ES-I3 (cell line): ENCODE measurements at regions not wholly inside any gene's neighbourhood (a gene's known extent, or its start where the extent isn't known, plus 50 kb on each side); places are given as distances from the start of the nearest gene placed in this dataset.

Experiments used
- H3K36me3 ChIP-seq: 2 replicates; pipeline ENCODE4 v1.6.1; 2013; ENCODE audit warnings: mild to moderate bottlenecking, low read length, control low read depth, moderate library complexity; ENCODE audit not compliant: insufficient read depth
- H3K4me1 ChIP-seq: 2 replicates; pipeline ENCODE4 v1.6.1; 2013; ENCODE audit warnings: mild to moderate bottlenecking, control low read depth, low read length; ENCODE audit not compliant: insufficient read depth
- H3K9ac ChIP-seq: 2 replicates; pipeline ENCODE4 v1.6.1; 2013; ENCODE audit warnings: low read depth, mild to moderate bottlenecking, low read length, moderate library complexity
- H3K9me3 ChIP-seq: 2 replicates; pipeline ENCODE4 v1.6.1; 2013; ENCODE audit warnings: mild to moderate bottlenecking, low read length, moderate library complexity; ENCODE audit not compliant: control insufficient read depth, insufficient read depth

DNA sequence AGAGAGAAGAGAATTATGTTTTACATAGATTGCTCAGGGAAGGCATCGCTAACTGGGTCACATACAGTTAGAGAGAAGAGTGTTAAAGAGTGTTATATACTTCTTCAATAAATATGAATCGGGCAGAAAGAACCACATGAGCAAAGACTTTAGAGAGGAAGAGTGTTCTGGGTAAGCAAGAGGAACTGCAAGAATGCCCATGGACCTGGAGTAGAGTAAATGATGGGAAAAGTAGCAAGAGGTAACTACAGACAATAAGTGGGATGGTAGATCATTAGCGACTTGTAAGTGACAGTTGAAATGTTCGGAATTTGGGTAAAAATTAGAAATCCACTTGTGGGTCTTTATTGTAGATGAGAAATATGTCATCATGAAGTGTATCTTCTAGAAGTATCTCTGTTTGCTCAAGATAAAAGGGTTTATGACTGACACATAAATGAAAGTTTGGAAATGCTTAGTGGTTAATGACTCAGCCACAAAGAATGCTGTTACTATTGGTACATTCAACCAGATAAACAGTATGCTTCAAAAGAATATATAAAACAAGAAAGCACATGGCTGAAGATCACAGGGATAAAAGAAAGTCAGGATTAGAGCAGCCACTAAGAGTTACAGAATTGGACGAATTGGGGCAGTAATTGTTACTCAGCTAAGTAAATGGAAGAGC is 229.3 kb downstream of the CASP12 start:
- peaks cover 4% of the 10 kb centered on the region; the same call in 1 of the 2 replicates for H3K9me3 ChIP-seq
- H3K9ac ChIP-seq: no peak overlapping the region
- no peaks in the 10 kb centered on the region for H3K4me1 ChIP-seq
- H3K36me3 ChIP-seq: no peaks in the 10 kb centered on the region

DNA sequence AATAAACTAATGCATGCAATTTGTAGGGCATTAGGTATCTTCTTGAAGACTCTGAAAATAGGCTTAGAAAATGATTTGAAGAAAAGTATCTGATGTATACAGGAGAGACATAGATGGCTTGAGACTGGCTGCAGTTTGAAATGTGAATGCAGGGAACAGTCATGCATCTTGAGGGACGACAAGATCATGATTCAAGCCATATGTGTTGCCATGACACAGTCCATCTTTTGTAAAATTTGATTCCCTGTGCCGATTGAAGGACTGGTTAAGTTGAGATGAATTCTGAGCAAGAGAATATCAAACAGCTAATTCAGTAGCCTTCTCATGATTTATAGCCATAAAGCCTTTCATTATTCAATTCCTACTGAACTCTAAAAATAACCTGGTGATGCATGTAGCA is 231.6 kb downstream of the CASP12 start:
- no peaks in the 10 kb centered on the region for H3K36me3 ChIP-seq
- no peaks in the 10 kb centered on the region for H3K9me3 ChIP-seq
- H3K9ac ChIP-seq: no peak overlapping the region
- no peaks in the 10 kb centered on the region; the same call in 1 of the 2 replicates for H3K4me1 ChIP-seq

DNA sequence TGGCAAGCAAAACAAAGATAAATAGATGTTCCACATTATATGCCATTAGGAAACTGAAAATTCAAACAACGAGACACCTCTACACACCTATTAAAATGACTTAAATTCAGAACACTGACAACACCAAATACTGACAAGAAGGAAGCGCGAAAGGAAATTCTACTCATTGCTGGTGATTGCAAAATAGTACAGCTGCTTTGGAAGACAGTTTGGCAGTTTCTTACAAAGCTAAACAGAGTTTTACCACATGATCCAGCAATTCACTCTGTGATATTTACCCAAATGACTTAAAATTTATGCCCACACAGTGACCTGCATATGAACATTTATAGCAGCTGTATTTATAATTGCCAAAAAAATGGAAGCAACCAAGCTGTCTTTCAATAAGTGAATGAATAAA is 232.6 kb downstream of the CASP12 start:
- Histone ChIP-seq H3K36me3 (no peaks in the 10 kb centered on the region), H3K9ac (no peak overlapping the region), H3K4me1 (no peaks in the 10 kb centered on the region; the same call in 1 of the 2 replicates), H3K9me3 (no peaks in the 10 kb centered on the region)

GRCh38 chr11:104663190-104664140 is 234.8 kb downstream of the CASP12 start:
- Histone ChIP-seq H3K9me3 (no peaks in the 10 kb centered on the region), H3K36me3 (no peaks in the 10 kb centered on the region), H3K4me1 (no peaks in the 10 kb centered on the region; the same call in 1 of the 2 replicates), H3K9ac (no peak overlapping the region)

GRCh38 chr11:104661901-104662300 is 236.4 kb downstream of the CASP12 start:
- no peaks in the 10 kb centered on the region; the same call in 1 of the 2 replicates for H3K4me1 ChIP-seq

GRCh38 chr11:104661471-104661870 is 236.8 kb downstream of the CASP12 start:
- no peaks in the 10 kb centered on the region for H3K36me3 ChIP-seq
- no peak overlapping the region for H3K9ac ChIP-seq
- H3K4me1 ChIP-seq: no peaks in the 10 kb centered on the region; the same call in 1 of the 2 replicates
- H3K9me3 ChIP-seq: no peaks in the 10 kb centered on the region

More at GRCh38 chr11:104661901-104662300, 236.4 kb downstream of the CASP12 start:
- Histone ChIP-seq H3K9ac (no peak overlapping the region), H3K9me3 (no peaks in the 10 kb centered on the region), H3K36me3 (no peaks in the 10 kb centered on the region)

DNA sequence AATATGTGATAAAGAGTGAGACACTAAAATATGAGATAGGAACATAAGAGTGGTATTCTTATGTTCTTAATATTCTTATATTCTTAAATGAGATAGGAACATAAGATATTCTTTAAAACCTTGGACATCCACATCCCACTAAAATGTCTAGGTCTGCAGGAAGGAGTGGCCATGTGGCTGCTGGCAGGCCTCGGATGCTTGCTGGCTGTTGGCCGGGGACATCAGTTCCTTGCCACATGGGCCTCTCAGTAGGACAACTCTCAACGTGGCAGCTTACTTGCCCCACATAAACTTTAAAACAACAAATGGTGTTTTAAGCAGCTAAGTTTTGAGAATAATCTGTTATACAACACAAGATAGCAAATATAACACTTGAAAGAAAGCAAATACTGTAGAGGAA is 240.1 kb downstream of the CASP12 start:
- H3K36me3 ChIP-seq: no peaks in the 10 kb centered on the region
- H3K9ac ChIP-seq: no peak overlapping the region
- no peaks in the 10 kb centered on the region for H3K4me1 ChIP-seq
- H3K9me3 ChIP-seq: no peaks in the 10 kb centered on the region

DNA sequence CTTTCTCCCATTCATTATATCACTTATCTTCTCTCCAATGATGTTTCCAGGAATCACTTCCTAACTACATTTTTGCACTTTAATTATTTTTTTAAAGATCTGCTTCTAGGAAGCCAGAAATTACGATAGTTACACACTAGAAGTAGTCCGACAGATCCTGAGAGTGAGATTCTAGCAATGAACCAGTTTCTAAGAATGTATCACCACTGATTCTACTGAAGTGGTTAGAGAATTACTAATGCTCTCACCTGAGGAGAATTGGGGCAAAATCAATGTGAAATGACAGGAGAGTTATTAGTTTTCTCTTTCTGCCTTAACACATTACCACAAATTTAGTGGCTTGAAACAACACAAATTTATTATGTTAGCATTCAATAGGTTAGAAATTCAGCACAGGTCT is 241.2 kb downstream of the CASP12 start:
- Histone ChIP-seq H3K9ac (no peak overlapping the region), H3K4me1 (no peaks in the 10 kb centered on the region), H3K36me3 (no peaks in the 10 kb centered on the region), H3K9me3 (no peaks in the 10 kb centered on the region)

GRCh38 chr11:104655066-104655465 is 243.2 kb downstream of the CASP12 start:
- Histone ChIP-seq H3K9ac (no peak overlapping the region), H3K36me3 (no peaks in the 10 kb centered on the region), H3K4me1 (no peaks in the 10 kb centered on the region)

GRCh38 chr11:104654181-104654813 is 244.0 kb downstream of the CASP12 start:
- Histone ChIP-seq H3K9me3 (peaks cover 8% of the 10 kb centered on the region; the same call in 1 of the 2 replicates), H3K36me3 (no peaks in the 10 kb centered on the region), H3K9ac (no peak overlapping the region), H3K4me1 (no peaks in the 10 kb centered on the region)

More at GRCh38 chr11:104655066-104655465, 243.2 kb downstream of the CASP12 start:
- H3K9me3 ChIP-seq: peaks cover 5% of the 10 kb centered on the region; the same call in 1 of the 2 replicates

DNA sequence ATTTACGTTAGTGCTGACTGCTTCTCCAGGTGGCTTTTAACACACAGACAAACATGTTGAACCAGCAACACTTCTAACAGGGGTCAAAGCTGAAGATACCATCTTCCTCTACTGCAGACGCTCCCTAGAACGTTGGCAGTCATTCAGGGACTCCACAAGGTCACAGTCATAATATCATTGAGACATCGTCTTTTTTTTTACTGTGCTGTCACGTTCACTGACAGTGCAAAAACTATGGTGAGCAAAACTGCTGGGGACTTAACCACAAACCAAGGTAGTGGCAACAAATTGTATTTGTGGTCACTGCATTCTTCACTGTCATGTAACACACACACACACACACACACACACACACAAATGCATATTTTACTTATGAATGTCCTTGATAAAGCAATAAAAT is 244.9 kb downstream of the CASP12 start:
- no peaks in the 10 kb centered on the region for H3K36me3 ChIP-seq
- H3K9ac ChIP-seq: no peak overlapping the region
- H3K4me1 ChIP-seq: no peaks in the 10 kb centered on the region
- peaks cover 8% of the 10 kb centered on the region; the same call in 1 of the 2 replicates for H3K9me3 ChIP-seq

GRCh38 chr11:104652996-104653395 is 245.3 kb downstream of the CASP12 start:
- Histone ChIP-seq H3K9ac (no peak overlapping the region), H3K36me3 (no peaks in the 10 kb centered on the region), H3K9me3 (peaks cover 8% of the 10 kb centered on the region; the same call in 1 of the 2 replicates), H3K4me1 (no peaks in the 10 kb centered on the region)

- Histone ChIP-seq H3K9me3 (peaks cover 8% of the 10 kb centered on the region; the same call in 1 of the 2 replicates), H3K36me3 (no peaks in the 10 kb centered on the region), H3K9ac (no peak overlapping the region), H3K4me1 (no peaks in the 10 kb centered on the region; the same call in 1 of the 2 replicates)
Observed at GRCh38 chr11:104650234-104650633, 248.0 kb downstream of the CASP12 start.

- Histone ChIP-seq H3K9ac (no peak overlapping the region), H3K36me3 (no peaks in the 10 kb centered on the region), H3K4me1 (no peaks in the 10 kb centered on the region; the same call in 1 of the 2 replicates), H3K9me3 (peaks cover 8% of the 10 kb centered on the region; the same call in 1 of the 2 replicates)
Observed at GRCh38 chr11:104649002-104649401, 249.3 kb downstream of the CASP12 start.
